ENCODE measurements at regions not wholly inside any gene's neighbourhood (a gene's known extent, or its start where the extent isn't known, plus 50 kb on each side); places are given as distances from the start of the nearest gene placed in this dataset.

DNA sequence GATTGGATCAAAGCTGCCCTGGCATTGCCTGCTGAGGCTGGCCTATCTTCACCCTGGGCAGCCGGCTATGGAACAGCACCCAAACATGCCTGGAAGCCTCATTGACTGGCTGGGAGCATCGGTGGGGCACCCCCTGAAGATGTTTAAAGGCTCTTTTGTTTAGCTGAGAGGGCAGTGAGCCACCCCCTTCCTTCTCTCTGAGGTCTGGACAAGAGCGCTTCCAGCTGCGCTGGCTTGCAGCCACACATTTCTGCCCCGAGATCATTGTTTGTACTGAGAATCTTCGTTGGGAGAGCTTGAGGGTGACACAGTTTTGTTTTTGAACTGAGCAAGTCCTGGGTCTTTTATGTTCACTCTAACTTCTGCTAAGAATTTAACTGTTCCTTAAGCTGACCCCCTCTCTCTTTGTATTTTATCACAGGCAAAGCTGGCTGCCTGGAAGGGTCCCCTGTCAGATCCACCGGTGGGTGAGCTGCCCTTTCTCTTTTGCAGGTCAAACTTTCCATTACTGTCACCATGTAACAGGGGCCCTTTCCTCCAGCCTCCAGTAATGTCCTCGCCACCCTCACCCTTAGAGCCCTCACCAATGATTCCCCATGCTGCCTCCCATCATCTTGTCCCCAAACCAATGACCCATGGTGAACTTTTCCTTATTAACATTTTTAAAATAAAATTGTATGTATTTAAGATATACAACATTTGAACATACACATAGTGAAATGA lies 212.2 kb downstream of the KIF26A start:
- TF ChIP-seq MAX (IDR thresholded peaks at IDR 0.05) = no peak
- no peak for TF ChIP-seq CTCF (IDR thresholded peaks at IDR 0.05 in 2 of 3, conservative IDR thresholded peaks at IDR 0.05 in 1 of 3; ENCODE audit: borderline replicate concordance in 1 of 3, insufficient read depth in 1 of 3, low read depth in 2 of 3, low read length in 2 of 3)
- TF ChIP-seq ELF1 (IDR thresholded peaks at IDR 0.05; ENCODE audit: borderline replicate concordance, low read depth) = no peak
- TF ChIP-seq POLR2AphosphoS5 (IDR thresholded peaks at IDR 0.05; ENCODE audit: low read depth, low read length) = no peak
- TF ChIP-seq YY1 (IDR thresholded peaks at IDR 0.05; ENCODE audit: extremely low read depth, insufficient replicate concordance, low read depth, low read length) = no peak
